Endodermal cell (in vitro differentiated cells): ENCODE measurements at regions not wholly inside any gene's neighbourhood (a gene's known extent, or its start where the extent isn't known, plus 50 kb on each side); places are given as distances from the start of the nearest gene placed in this dataset.
A peak's percentile ranks its signal among the peaks of the same experiment; 100 is the strongest.
"Not testable (repeated sequence)": the region's sequence is repeated elsewhere in the genome, so short reads cannot be mapped to it uniquely, and the experiment has no call there.

ENCODE experiments used
- DNase-seq: peaks from one replicate; pipeline ENCODE4 v3.0.0-alpha.2; 2017
- H3K27ac ChIP-seq: 2 replicates; pipeline ENCODE4 v1.5.1; 2013; ENCODE audit warnings: mild to moderate bottlenecking, low read depth, low read length, moderate library complexity
- H3K27me3 ChIP-seq: 2 replicates; pipeline ENCODE4 v1.6.1; 2013; ENCODE audit warnings: mild to moderate bottlenecking, low read length, moderate library complexity; ENCODE audit not compliant: insufficient read depth, control insufficient read depth, poor library complexity, severe bottlenecking
- H3K36me3 ChIP-seq: 2 replicates; pipeline ENCODE4 v1.7.0; 2013; ENCODE audit warnings: mild to moderate bottlenecking, low read length, moderate library complexity; ENCODE audit not compliant: control insufficient read depth, insufficient read depth
- H3K4me1 ChIP-seq: one replicate; pipeline ENCODE4 v1.7.0; 2013; ENCODE audit warnings: low read length; ENCODE audit not compliant: control insufficient read depth, insufficient read depth
- H3K4me3 ChIP-seq: 2 replicates; pipeline ENCODE4 v1.5.1; 2013; ENCODE audit warnings: mild to moderate bottlenecking, low read length, moderate library complexity
- H3K9ac ChIP-seq: 2 replicates; pipeline ENCODE4 v1.6.1; 2013; ENCODE audit warnings: mild to moderate bottlenecking, low read length, moderate library complexity; ENCODE audit not compliant: poor library complexity, severe bottlenecking; ENCODE audit errors: extremely low read depth
- H3K9me3 ChIP-seq: 2 replicates; pipeline ENCODE4 v1.6.1; 2013; ENCODE audit warnings: mild to moderate bottlenecking, low read length, moderate library complexity; ENCODE audit not compliant: control insufficient read depth
- H3K27ac Mint-ChIP-seq: 2 replicates; pipeline ENCODE4 v1.8.0; 2020; ENCODE audit warnings: mixed read lengths
- H3K27me3 Mint-ChIP-seq: 2 replicates; pipeline ENCODE4 v1.8.0; 2021; ENCODE audit warnings: mild to moderate bottlenecking, mixed read lengths; ENCODE audit not compliant: insufficient read depth
- H3K36me3 Mint-ChIP-seq: 2 replicates; pipeline ENCODE4 v1.8.0; 2020; ENCODE audit warnings: low read depth, mixed read lengths
- H3K4me1 Mint-ChIP-seq: 2 replicates; pipeline ENCODE4 v1.8.0; 2020; ENCODE audit warnings: mixed read lengths
- H3K4me3 Mint-ChIP-seq: 2 replicates; pipeline ENCODE4 v1.8.0; 2020; ENCODE audit warnings: mild to moderate bottlenecking, moderate library complexity, mixed read lengths
- H3K9me3 Mint-ChIP-seq: 2 replicates; pipeline ENCODE4 v1.8.0; 2020; ENCODE audit warnings: mild to moderate bottlenecking, mixed read lengths
- WGBS, 2 experiments: methylation state at CpG; one replicate each; pipeline versions ENCODE4 v1.1.5 to v1.1.7; 2013; ENCODE audit warnings: missing lambda C conversion rate in 2 of 2, mixed read lengths in 1 of 2; ENCODE audit not compliant: insufficient coverage in 1 of 2, insufficient read length in 1 of 2; 5-methylcytosine and 5-hydroxymethylcytosine counted together
- TF ChIP-seq, protein P1 (sequence below): fragments of 200-600 bp; sonication (generic); conservative IDR thresholded peaks from 2 replicates; pipeline ENCODE4 v1.5.0; 2021; ENCODE audit warnings: antibody characterized with exemption, mild to moderate bottlenecking

DNA sequence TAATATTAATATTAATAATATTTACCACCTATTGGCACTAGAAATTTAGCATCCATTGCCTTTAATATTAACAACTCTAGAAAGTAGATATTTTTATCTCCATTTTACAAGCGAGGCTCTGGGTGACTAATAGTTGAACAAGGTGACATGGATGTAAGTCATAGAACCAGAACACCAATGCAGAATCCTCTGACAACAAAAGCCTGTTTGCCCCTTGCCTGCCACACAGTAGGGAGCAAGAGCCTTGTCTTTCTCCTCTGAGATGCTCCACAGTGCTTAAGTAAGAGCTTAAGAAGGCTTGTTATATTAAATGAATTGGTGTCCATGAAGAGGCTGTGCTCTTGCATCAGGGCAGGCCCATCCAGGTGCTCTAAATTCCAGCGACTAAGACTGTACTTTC lies 51.2 kb upstream of the LBX1 start:
- no peak overlapping the region for H3K9ac ChIP-seq
- TF ChIP-seq, protein P1, sequence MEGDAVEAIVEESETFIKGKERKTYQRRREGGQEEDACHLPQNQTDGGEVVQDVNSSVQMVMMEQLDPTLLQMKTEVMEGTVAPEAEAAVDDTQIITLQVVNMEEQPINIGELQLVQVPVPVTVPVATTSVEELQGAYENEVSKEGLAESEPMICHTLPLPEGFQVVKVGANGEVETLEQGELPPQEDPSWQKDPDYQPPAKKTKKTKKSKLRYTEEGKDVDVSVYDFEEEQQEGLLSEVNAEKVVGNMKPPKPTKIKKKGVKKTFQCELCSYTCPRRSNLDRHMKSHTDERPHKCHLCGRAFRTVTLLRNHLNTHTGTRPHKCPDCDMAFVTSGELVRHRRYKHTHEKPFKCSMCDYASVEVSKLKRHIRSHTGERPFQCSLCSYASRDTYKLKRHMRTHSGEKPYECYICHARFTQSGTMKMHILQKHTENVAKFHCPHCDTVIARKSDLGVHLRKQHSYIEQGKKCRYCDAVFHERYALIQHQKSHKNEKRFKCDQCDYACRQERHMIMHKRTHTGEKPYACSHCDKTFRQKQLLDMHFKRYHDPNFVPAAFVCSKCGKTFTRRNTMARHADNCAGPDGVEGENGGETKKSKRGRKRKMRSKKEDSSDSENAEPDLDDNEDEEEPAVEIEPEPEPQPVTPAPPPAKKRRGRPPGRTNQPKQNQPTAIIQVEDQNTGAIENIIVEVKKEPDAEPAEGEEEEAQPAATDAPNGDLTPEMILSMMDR: no peak
- Mint-ChIP-seq H3K4me1 (peaks cover 31% of the 10 kb centered on the region), H3K4me3 (no peak overlapping the region), H3K27ac (no peak overlapping the region), H3K36me3 (no peaks in the 10 kb centered on the region), H3K9me3 (no peaks in the 10 kb centered on the region), H3K27me3 (peaks cover 75% of the 10 kb centered on the region)
- H3K9me3 ChIP-seq: no peaks in the 10 kb centered on the region
- 83 to 85% methylated on average over 2 of the region's 2 CpGs for WGBS, 2 experiments
- no peak overlapping the region for H3K4me3 ChIP-seq
- H3K27me3 ChIP-seq: peaks cover 64% of the 10 kb centered on the region
- H3K27ac ChIP-seq: no peak overlapping the region
- H3K36me3 ChIP-seq: no peaks in the 10 kb centered on the region
- DNase-seq: no peak
- peaks cover 24% of the 10 kb centered on the region for H3K4me1 ChIP-seq

GRCh38 chr10:101280921-101281320 lies 51.7 kb upstream of the LBX1 start:
- not testable (repeated sequence) for H3K9ac ChIP-seq, H3K36me3 Mint-ChIP-seq, H3K36me3 ChIP-seq, H3K4me3 Mint-ChIP-seq, H3K9me3 ChIP-seq, H3K9me3 Mint-ChIP-seq, DNase-seq, H3K27ac ChIP-seq, H3K4me3 ChIP-seq, H3K27ac Mint-ChIP-seq
- H3K27me3 ChIP-seq: peaks cover 62% of the 10 kb centered on the region
- Mint-ChIP-seq H3K4me1 (peaks cover 33% of the 10 kb centered on the region), H3K27me3 (peaks cover 74% of the 10 kb centered on the region)
- 86 to 95% methylated on average over 2 of the region's 3 CpGs for WGBS, 2 experiments
- peaks cover 25% of the 10 kb centered on the region for H3K4me1 ChIP-seq

DNA sequence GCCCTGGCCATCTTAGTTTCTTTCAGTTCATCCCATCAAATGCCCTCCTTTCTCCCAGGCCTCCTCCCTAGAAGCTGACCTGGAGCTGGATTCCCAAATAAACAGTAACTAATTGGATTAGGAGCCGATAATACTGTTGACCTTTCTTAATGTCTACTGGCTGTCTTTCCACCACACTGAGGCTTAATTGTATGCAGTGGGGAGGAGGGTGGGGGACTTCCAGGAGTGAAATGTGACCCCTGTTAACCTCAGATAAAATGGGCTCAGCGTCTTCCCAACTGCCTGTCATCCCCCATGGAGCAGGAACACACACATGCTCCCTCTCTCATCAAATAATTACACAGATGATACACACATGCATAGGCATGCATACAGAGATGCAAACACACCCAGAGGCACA lies 53.7 kb upstream of the LBX1 start:
- H3K27me3 Mint-ChIP-seq: peaks cover 75% of the 10 kb centered on the region
- Histone ChIP-seq H3K36me3 (no peaks in the 10 kb centered on the region), H3K4me3 (no peak overlapping the region), H3K9ac (no peak overlapping the region), H3K27me3 (peaks cover 65% of the 10 kb centered on the region), H3K4me1 (peaks cover 28% of the 10 kb centered on the region), H3K27ac (no peak overlapping the region), H3K9me3 (no peaks in the 10 kb centered on the region)
- TF ChIP-seq, protein P1: no peak
- peaks cover 48% of the 10 kb centered on the region for H3K4me1 Mint-ChIP-seq
- H3K36me3 Mint-ChIP-seq: no peaks in the 10 kb centered on the region
- DNase-seq: peak; percentile 73
- H3K4me3 Mint-ChIP-seq: no peak overlapping the region
- no peak overlapping the region for H3K27ac Mint-ChIP-seq
- WGBS, 2 experiments: 0 to 20% methylated on average over 1 to 2 of the region's 2 CpGs
- no peaks in the 10 kb centered on the region for H3K9me3 Mint-ChIP-seq

DNA sequence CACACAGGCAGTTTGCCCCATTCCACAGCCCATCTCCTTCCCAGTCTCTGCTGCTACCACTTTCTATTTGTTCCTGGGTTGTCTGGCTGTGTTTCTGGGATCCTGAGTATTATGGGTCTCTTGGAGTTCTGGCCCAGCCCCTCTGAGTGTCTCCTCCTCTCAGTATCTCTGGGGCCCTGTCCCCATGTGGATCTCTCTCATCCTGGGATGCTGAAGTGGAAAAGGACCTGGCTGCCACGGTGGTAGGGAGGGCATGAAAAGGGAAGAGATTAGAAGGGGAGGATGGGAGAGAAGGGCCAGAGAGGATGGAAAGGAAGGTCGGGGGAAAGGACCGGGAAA lies 54.5 kb upstream of the LBX1 start:
- Histone ChIP-seq H3K9ac (no peak overlapping the region), H3K27me3 (peaks cover 67% of the 10 kb centered on the region), H3K27ac (no peak overlapping the region), H3K4me3 (peak overlapping the region; percentile 60), H3K36me3 (no peaks in the 10 kb centered on the region), H3K4me1 (peaks cover 28% of the 10 kb centered on the region), H3K9me3 (no peaks in the 10 kb centered on the region)
- Mint-ChIP-seq H3K4me3 (peak overlapping the region; percentile 39), H3K9me3 (no peaks in the 10 kb centered on the region), H3K36me3 (no peaks in the 10 kb centered on the region), H3K27me3 (peaks cover 79% of the 10 kb centered on the region), H3K4me1 (peaks cover 52% of the 10 kb centered on the region), H3K27ac (no peak overlapping the region)
- 0% methylated on average over 3 of the region's 3 CpGs; no CpG with 5 or more reads in 1 of the 2 experiments for WGBS, 2 experiments
- no peak for DNase-seq
- TF ChIP-seq, protein P1: no peak
